H9 (cell line): ENCODE measurements at regions not wholly inside any gene's neighbourhood (a gene's known extent, or its start where the extent isn't known, plus 50 kb on each side); places are given as distances from the start of the nearest gene placed in this dataset.

Experiments
- DNase-seq: peaks from one replicate; pipeline ENCODE4 v3.0.0-alpha.2; 2017
- H2AFZ ChIP-seq: one replicate; pipeline ENCODE4 v1.6.1; 2013; ENCODE audit warnings: mild to moderate bottlenecking, low read length, control low read depth, moderate library complexity
- H2AK5ac ChIP-seq: 2 replicates; pipeline ENCODE4 v1.6.1; 2013; ENCODE audit warnings: low read length, control low read depth, mixed read lengths; ENCODE audit not compliant: insufficient read length
- H2BK120ac ChIP-seq: one replicate; pipeline ENCODE4 v1.6.1; 2013; ENCODE audit warnings: low read depth, mild to moderate bottlenecking, low read length, control low read depth, inconsistent platforms; ENCODE audit not compliant: poor library complexity, severe bottlenecking
- H2BK12ac ChIP-seq: 2 replicates; pipeline ENCODE4 v1.6.1; 2013; ENCODE audit warnings: low read length, control low read depth, mixed read lengths, low read depth; ENCODE audit not compliant: insufficient read length
- H2BK15ac ChIP-seq: 2 replicates; pipeline ENCODE4 v1.6.1; 2013; ENCODE audit warnings: low read depth, low read length, control low read depth
- H2BK20ac ChIP-seq: one replicate; pipeline ENCODE4 v1.6.1; 2013; ENCODE audit warnings: low read depth, mild to moderate bottlenecking, low read length, control low read depth, inconsistent platforms; ENCODE audit not compliant: poor library complexity, severe bottlenecking
- H2BK5ac ChIP-seq: 2 replicates; pipeline ENCODE4 v1.6.1; 2013; ENCODE audit warnings: low read length, control low read depth, mixed read lengths; ENCODE audit not compliant: insufficient read length
- H3K14ac ChIP-seq: 2 replicates; pipeline ENCODE4 v1.6.1; 2013; ENCODE audit warnings: low read length, control low read depth; ENCODE audit not compliant: insufficient read depth
- H3K18ac ChIP-seq: 2 replicates; pipeline ENCODE4 v1.6.1; 2013; ENCODE audit warnings: low read depth, mild to moderate bottlenecking, mixed read lengths, low read length, control low read depth; ENCODE audit not compliant: insufficient read length
- H3K23ac ChIP-seq: 2 replicates; pipeline ENCODE4 v1.6.1; 2013; ENCODE audit warnings: low read length, control low read depth, mixed read lengths, low read depth; ENCODE audit not compliant: insufficient read length
- H3K23me2 ChIP-seq: 2 replicates; pipeline ENCODE4 v1.6.1; 2013; ENCODE audit warnings: low read depth, mild to moderate bottlenecking, mixed read lengths, low read length, control low read depth; ENCODE audit not compliant: insufficient read length, poor library complexity, severe bottlenecking
- H3K27ac ChIP-seq: 2 replicates; pipeline ENCODE4 v1.5.1; 2013; ENCODE audit warnings: low read length, control low read depth, mixed read lengths, low read depth; ENCODE audit not compliant: insufficient read length
- H3K27me3 ChIP-seq: 2 replicates; pipeline ENCODE4 v1.6.1; 2013; ENCODE audit warnings: low read length, control low read depth, inconsistent platforms; ENCODE audit not compliant: insufficient read depth
- H3K4ac ChIP-seq: 2 replicates; pipeline ENCODE4 v1.6.1; 2013; ENCODE audit warnings: low read depth, mild to moderate bottlenecking, control low read depth, inconsistent platforms, low read length, moderate library complexity
- H3K4me1 ChIP-seq: 2 replicates; pipeline ENCODE4 v1.6.1; 2013; ENCODE audit warnings: low read length, control low read depth, inconsistent platforms; ENCODE audit not compliant: insufficient read depth
- H3K4me2 ChIP-seq: 2 replicates; pipeline ENCODE4 v1.6.1; 2013; ENCODE audit warnings: low read length, control low read depth, mixed read lengths; ENCODE audit not compliant: insufficient read length, insufficient read depth
- H3K56ac ChIP-seq: 2 replicates; pipeline ENCODE4 v1.6.1; 2013; ENCODE audit warnings: low read depth, mild to moderate bottlenecking, mixed read lengths, low read length, control low read depth; ENCODE audit not compliant: insufficient read length
- H3K79me1 ChIP-seq: 2 replicates; pipeline ENCODE4 v1.6.1; 2013; ENCODE audit warnings: low read depth, mild to moderate bottlenecking, moderate library complexity, low read length, control low read depth, inconsistent platforms; ENCODE audit not compliant: insufficient read depth, poor library complexity, severe bottlenecking
- H3K79me2 ChIP-seq: 2 replicates; pipeline ENCODE4 v1.6.1; 2013; ENCODE audit warnings: low read length, control low read depth, inconsistent platforms; ENCODE audit not compliant: insufficient read depth
- H3K9ac ChIP-seq: 2 replicates; pipeline ENCODE4 v1.6.1; 2013; ENCODE audit warnings: low read length, control low read depth, mixed read lengths; ENCODE audit not compliant: insufficient read length; ENCODE audit errors: extremely low read depth
- H3K9me3 ChIP-seq: one replicate; pipeline ENCODE4 v1.6.1; 2013; ENCODE audit warnings: low read depth, low read length, inconsistent platforms; ENCODE audit not compliant: control insufficient read depth
- H3T11ph ChIP-seq: one replicate; pipeline ENCODE4 v1.6.1; 2013; ENCODE audit warnings: mild to moderate bottlenecking, low read length, control low read depth, inconsistent platforms
- H4K20me1 ChIP-seq: one replicate; pipeline ENCODE4 v1.6.1; 2013; ENCODE audit not compliant: control insufficient read depth, insufficient read length, insufficient read depth
- H4K5ac ChIP-seq: 2 replicates; pipeline ENCODE4 v1.6.1; 2013; ENCODE audit warnings: low read depth, mild to moderate bottlenecking, mixed read lengths, low read length, control low read depth; ENCODE audit not compliant: insufficient read length
- H4K8ac ChIP-seq: replicated peaks from 2 replicates; pipeline ENCODE4 v1.6.1; 2013; ENCODE audit warnings: low read length, control low read depth, mixed read lengths, low read depth; ENCODE audit not compliant: insufficient read length
- H4K91ac ChIP-seq: 2 replicates; pipeline ENCODE4 v1.6.1; 2013; ENCODE audit warnings: low read depth, mild to moderate bottlenecking, moderate library complexity, mixed read lengths, low read length, control low read depth; ENCODE audit not compliant: insufficient read length
- H3K27ac Mint-ChIP-seq, 3 experiments: 2 replicates in 2 of 3; 3 replicates in 1 of 3; pipeline ENCODE4 v1.8.0; 2020 to 2021; ENCODE audit warnings: mixed read lengths in 3 of 3, mild to moderate bottlenecking in 1 of 3, moderate library complexity in 1 of 3
- H3K27me3 Mint-ChIP-seq: 2 replicates; pipeline ENCODE4 v1.8.0; 2021; ENCODE audit warnings: low read depth, mild to moderate bottlenecking, moderate library complexity, mixed read lengths
- H3K36me3 Mint-ChIP-seq, 3 experiments: 2 replicates in 2 of 3; 3 replicates in 1 of 3; pipeline ENCODE4 v1.8.0; 2020 to 2021; ENCODE audit warnings: low read depth in 3 of 3, mixed read lengths in 3 of 3; ENCODE audit not compliant: insufficient read depth in 1 of 3
- H3K4me1 Mint-ChIP-seq, 2 experiments: 2 replicates each; pipeline ENCODE4 v1.8.0; 2020; ENCODE audit warnings: mixed read lengths in 2 of 2
- H3K4me3 Mint-ChIP-seq, 2 experiments: 2 replicates in 1 of 2; 3 replicates in 1 of 2; pipeline ENCODE4 v1.8.0; 2020 to 2021; ENCODE audit warnings: mild to moderate bottlenecking in 2 of 2, mixed read lengths in 2 of 2, moderate library complexity in 1 of 2
- H3K9me3 Mint-ChIP-seq, 2 experiments: 2 replicates in 1 of 2; 3 replicates in 1 of 2; pipeline ENCODE4 v1.8.0; 2020; ENCODE audit warnings: mild to moderate bottlenecking in 2 of 2, mixed read lengths in 2 of 2, moderate library complexity in 1 of 2
- CTCF ChIP-seq: fragments of 200-600 bp; sonication (generic); conservative IDR thresholded peaks from 3 replicates; pipeline ENCODE4 v1.8.0; 2021; ENCODE audit warnings: antibody characterized with exemption, mild to moderate bottlenecking
- WGBS: extraction: QIAGEN DNeasy Blood & Tissue Kit; methylation state at CpG from one replicate; pipeline ENCODE4 v1.1.7; 2013; ENCODE audit warnings: missing lambda C conversion rate, low lambda C conversion rate, mixed read lengths; ENCODE audit not compliant: insufficient read length; ENCODE audit errors: extremely low coverage; 5-methylcytosine and 5-hydroxymethylcytosine counted together

GRCh38 chr3:155026999-155027591 is 53.0 kb upstream of the MME start:
- no peak overlapping the region for H2BK20ac ChIP-seq
- no peak overlapping the region for H3K4ac ChIP-seq
- no peak overlapping the region for H3K4me3 Mint-ChIP-seq
- no peak overlapping the region for H3T11ph ChIP-seq
- H3K9me3 Mint-ChIP-seq: peaks cover 12 to 20% of the 10 kb centered on the region in 2 experiments
- no peak for DNase-seq
- no peak overlapping the region for H3K27ac ChIP-seq
- H2AK5ac ChIP-seq: no peak overlapping the region
- no peak overlapping the region for H3K56ac ChIP-seq
- H3K79me1 ChIP-seq: no peaks in the 10 kb centered on the region
- H4K5ac ChIP-seq: no peak overlapping the region
- peaks cover 10% of the 10 kb centered on the region for H3K9me3 ChIP-seq
- H2AFZ ChIP-seq: no peak overlapping the region
- H2BK12ac ChIP-seq: no peak overlapping the region
- H3K23me2 ChIP-seq: no peaks in the 10 kb centered on the region
- H2BK120ac ChIP-seq: no peak overlapping the region
- TF ChIP-seq CTCF: no peak
- H2BK5ac ChIP-seq: no peak overlapping the region
- no peaks in the 10 kb centered on the region for H3K27me3 ChIP-seq
- H4K91ac ChIP-seq: no peak overlapping the region
- peaks cover 2% of the 10 kb centered on the region; the same call in 1 of the 2 replicates for H3K4me1 ChIP-seq
- no peak overlapping the region for H3K9ac ChIP-seq
- no CpG with 5 or more reads among the region's 2 CpGs for WGBS
- no peaks in the 10 kb centered on the region for H3K79me2 ChIP-seq
- H4K8ac ChIP-seq: no peak overlapping the region
- no peak overlapping the region for H3K4me2 ChIP-seq
- H3K18ac ChIP-seq: no peak overlapping the region
- peak overlapping the region in 1 of 3 experiments; percentile 4; a peak in 1 of 7 replicates for H3K27ac Mint-ChIP-seq
- H4K20me1 ChIP-seq: no peaks in the 10 kb centered on the region
- no peak overlapping the region for H3K14ac ChIP-seq
- no peaks in the 10 kb centered on the region for H3K27me3 Mint-ChIP-seq
- peaks cover 24% of the 10 kb centered on the region in 2 experiments for H3K4me1 Mint-ChIP-seq
- H3K23ac ChIP-seq: no peak overlapping the region
- H3K36me3 Mint-ChIP-seq: peaks cover 7 to 26% (median 10%) of the 10 kb centered on the region in 3 experiments
- H2BK15ac ChIP-seq: no peak overlapping the region
